Ovary (tissue), 7 donors: ENCODE measurements at regions not wholly inside any gene's neighbourhood (a gene's known extent, or its start where the extent isn't known, plus 50 kb on each side); places are given as distances from the start of the nearest gene placed in this dataset.
"Not testable (repeated sequence)": the region's sequence is repeated elsewhere in the genome, so short reads cannot be mapped to it uniquely, and the experiment has no call there.

Source experiments
- DNase-seq, 5 donors: peaks; one replicate each; pipeline ENCODE4 v3.0.0-alpha.2; 2019 to 2020
- H3K27ac ChIP-seq, 2 donors: fragments of 200-600 bp; one replicate each; pipeline versions ENCODE4 v1.5.1 to v1.8.0; 2019 to 2022
- H3K27me3 ChIP-seq: fragments of 200-600 bp; one replicate; pipeline ENCODE4 v1.8.0; 2022
- H3K36me3 ChIP-seq: fragments of 200-600 bp; sonication (generic); one replicate; pipeline ENCODE4 v1.5.1; 2019
- H3K4me1 ChIP-seq: one replicate; pipeline ENCODE4 v1.8.1; 2013; ENCODE audit warnings: mild to moderate bottlenecking, moderate library complexity; ENCODE audit not compliant: insufficient read depth
- H3K4me3 ChIP-seq: fragments of 200-600 bp; sonication (generic); one replicate; pipeline ENCODE4 v1.5.1; 2017
- H3K9me3 ChIP-seq, 2 donors: fragments of 200-600 bp in 1 of 2; sonication (generic) in 1 of 2; one replicate each; pipeline versions ENCODE4 v1.5.1 to v1.8.1; 2013 to 2019; ENCODE audit warnings: mild to moderate bottlenecking in 1 of 2, moderate library complexity in 1 of 2
- CTCF ChIP-seq, 3 donors: fragments of 450-650 bp in 2 of 3; fragments of 200-600 bp in 1 of 3; IDR thresholded peaks; one replicate each; pipeline versions ENCODE4 v1.5.1 to v1.8.0; 2016 to 2022; ENCODE audit warnings: antibody characterized with exemption in 3 of 3, mild to moderate bottlenecking in 1 of 3
- EP300 ChIP-seq: sonication (generic); formaldehyde crosslinking; IDR thresholded peaks from one replicate; pipeline ENCODE4 v1.6.1; 2017; ENCODE audit warnings: antibody characterized with exemption
- POLR2A ChIP-seq: fragments of 450-650 bp; IDR thresholded peaks from one replicate; pipeline ENCODE4 v1.6.1; 2017; ENCODE audit warnings: antibody characterized with exemption, mild to moderate bottlenecking, moderate library complexity
- WGBS, 3 donors: extraction: QIAGEN DNeasy Blood & Tissue Kit in 1 of 3; methylation state at CpG; one replicate each; pipeline versions ENCODE4 v1.1.5 to v1.1.7; 2013 to 2017; 5-methylcytosine and 5-hydroxymethylcytosine counted together
- intact Hi-C, 4 donors: fragments of 100-400 bp; cut with DNase I; formaldehyde crosslinking; loops; one replicate each; pipeline versions ENCODE4 v1.11.0 to v1.15.1; 2022 to 2023
- donor health status: DM: no; HTN: no; CAD: no; lungs with moderate emphysema.
- donor health status: DM: no; HTN: no; CAD: no.
- donor health status: Bipolar disorder and iron deficiency.
- donor health status: DM: no; HTN: no; CAD: no.
- donor health status: DM: yes; HTN: yes; CAD: no.

GRCh38 chr5:143923634-143924266 lies 111.8 kb downstream of the HMHB1 start:
- no peak for TF ChIP-seq EP300
- Histone ChIP-seq H3K9me3 (no peaks in the 10 kb centered on the region), H3K4me3 (no peak overlapping the region), H3K36me3 (no peaks in the 10 kb centered on the region), H3K27me3 (no peaks in the 10 kb centered on the region), H3K4me1 (no peaks in the 10 kb centered on the region), H3K27ac (no peak overlapping the region)
- 57 to 65% (median 60%) methylated on average over 6 of the region's 6 CpGs for WGBS, 3 donors
- intact Hi-C loops, result no loop called here
- DNase-seq, result no peak

GRCh38 chr5:143924311-143924978 lies 112.5 kb downstream of the HMHB1 start:
- Histone ChIP-seq H3K27ac (no peak overlapping the region), H3K4me3 (no peak overlapping the region), H3K9me3 (no peaks in the 10 kb centered on the region), H3K27me3 (no peaks in the 10 kb centered on the region), H3K36me3 (no peaks in the 10 kb centered on the region), H3K4me1 (no peaks in the 10 kb centered on the region)
- DNase-seq, result no peak
- WGBS, 3 donors, result 37 to 54% (median 46%) methylated on average over 4 of the region's 4 CpGs
- no peak for TF ChIP-seq EP300
- TF ChIP-seq CTCF (IDR thresholded peaks at IDR 0.05), result no peak
- TF ChIP-seq POLR2A, result no peak
- intact Hi-C loops, result no loop called here

DNA sequence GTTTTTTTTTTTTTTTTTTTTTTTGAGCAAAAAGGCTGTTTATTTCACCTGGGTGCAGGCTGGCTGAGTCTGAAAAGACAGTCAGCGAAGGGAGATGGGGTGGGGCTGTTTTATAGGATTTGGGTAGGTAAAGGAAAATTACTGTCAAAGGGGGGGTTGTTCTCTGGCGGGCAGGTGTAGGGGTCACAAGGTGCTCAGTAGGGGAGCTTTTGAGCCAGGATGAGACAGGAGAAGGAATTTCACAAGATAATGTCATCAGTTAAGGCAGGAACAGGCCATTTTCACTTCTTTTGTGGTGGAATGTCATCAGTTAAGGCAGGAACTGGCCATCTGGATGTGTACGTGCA lies 113.0 kb downstream of the HMHB1 start:
- H3K36me3 ChIP-seq, H3K4me1 ChIP-seq, H3K9me3 ChIP-seq, intact Hi-C loops, H3K27me3 ChIP-seq, DNase-seq, H3K27ac ChIP-seq, H3K4me3 ChIP-seq: not testable (repeated sequence)
- WGBS, 3 donors, result 83 to 88% (median 88%) methylated on average over 3 of the region's 3 CpGs

DNA sequence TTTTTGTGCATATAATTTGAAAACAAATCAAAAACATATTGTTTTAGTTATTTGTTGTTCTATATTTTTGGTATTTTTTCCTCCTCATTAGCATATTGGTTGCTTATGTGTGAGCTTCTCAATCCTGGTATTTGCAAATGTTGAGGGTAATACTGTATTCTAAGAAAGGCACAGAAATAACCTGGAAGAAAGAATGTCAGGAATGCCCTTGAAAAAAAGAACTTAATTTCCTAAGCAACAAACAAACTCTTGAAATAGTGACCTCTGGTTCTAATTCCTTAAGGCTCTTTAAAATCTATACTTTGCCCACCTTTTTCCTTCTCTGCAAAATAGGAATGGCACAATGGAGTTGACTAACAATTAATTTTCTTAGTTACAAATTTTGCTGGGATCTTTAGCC lies 117.5 kb downstream of the HMHB1 start:
- no peak for DNase-seq
- Histone ChIP-seq H3K4me1 (no peaks in the 10 kb centered on the region), H3K27ac (no peak overlapping the region), H3K9me3 (no peaks in the 10 kb centered on the region), H3K36me3 (no peaks in the 10 kb centered on the region), H3K27me3 (no peaks in the 10 kb centered on the region), H3K4me3 (no peak overlapping the region)
- intact Hi-C loops, result no loop called here
- TF ChIP-seq EP300 (no peak), CTCF (IDR thresholded peaks at IDR 0.05) (no peak), POLR2A (no peak)

- no peak for DNase-seq
- Histone ChIP-seq H3K27ac (no peak overlapping the region), H3K36me3 (no peaks in the 10 kb centered on the region), H3K4me1 (no peaks in the 10 kb centered on the region), H3K9me3 (no peaks in the 10 kb centered on the region), H3K4me3 (no peak overlapping the region), H3K27me3 (no peaks in the 10 kb centered on the region)
- TF ChIP-seq POLR2A (no peak), EP300 (no peak), CTCF (IDR thresholded peaks at IDR 0.05) (no peak)
- intact Hi-C loops, result no loop called here
These were observed 118.6 kb downstream of the HMHB1 start for GRCh38 chr5:143930561-143930960.
